ENCODE measurements at regions not wholly inside any gene's neighbourhood (a gene's known extent, or its start where the extent isn't known, plus 50 kb on each side); places are given as distances from the start of the nearest gene placed in this dataset.

DNA sequence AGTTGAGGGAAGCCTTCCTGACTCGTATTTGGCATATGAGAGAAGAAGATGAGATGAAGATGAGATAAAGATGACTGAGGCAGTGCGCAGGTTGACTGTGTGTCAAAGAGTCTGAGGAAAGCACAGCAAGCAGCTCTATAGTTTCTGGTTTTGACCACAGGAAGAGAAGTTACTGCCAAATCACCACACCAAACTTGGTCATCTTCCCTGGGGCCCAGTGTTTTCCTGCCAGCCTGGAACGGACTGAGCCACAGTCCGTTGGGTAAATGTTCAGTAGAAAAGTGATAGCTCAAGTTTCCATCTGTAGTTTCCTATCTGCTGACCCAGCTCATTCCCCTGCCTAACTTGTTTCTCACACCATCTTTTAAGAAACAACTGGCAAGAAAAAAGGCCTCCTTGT, 80.7 kb upstream of the ADAMTS19 start:
- ChIA-PET CTCF (no interaction called here), POLR2A (no interaction called here)
- Mint-ChIP-seq H3K36me3 (ENCODE audit: low read depth) (no peaks in the 10 kb centered on the region), H3K4me1 (ENCODE audit: low read depth) (no peaks in the 10 kb centered on the region), H3K4me3 (no peak overlapping the region), H3K9me3 (no peaks in the 10 kb centered on the region), H3K27me3 (no peaks in the 10 kb centered on the region), H3K27ac (no peak overlapping the region)
- Histone ChIP-seq H3K4me1 (ENCODE audit: insufficient read depth, low read length) (no peaks in the 10 kb centered on the region), H3K27ac (ENCODE audit: low read depth in 1 of 2, low read length in 2 of 2) (no peak overlapping the region), H3K9me3 (ENCODE audit: control insufficient read depth in 1 of 2, insufficient read depth in 1 of 2, low read length in 2 of 2) (no peaks in the 10 kb centered on the region), H3K4me3 (ENCODE audit: low read length) (no peak overlapping the region), H3K36me3 (ENCODE audit: insufficient read depth, low read length) (no peaks in the 10 kb centered on the region), H3K27me3 (ENCODE audit: control insufficient read depth in 1 of 2, insufficient read depth in 2 of 2, low read length in 2 of 2) (no peaks in the 10 kb centered on the region)
- DNase-seq (no peak), ATAC-seq (ENCODE audit: poor library complexity) (no peak)
- intact Hi-C loops (cut with DNase I, micrococcal nuclease): no loop called here
- TF ChIP-seq, protein P1, sequence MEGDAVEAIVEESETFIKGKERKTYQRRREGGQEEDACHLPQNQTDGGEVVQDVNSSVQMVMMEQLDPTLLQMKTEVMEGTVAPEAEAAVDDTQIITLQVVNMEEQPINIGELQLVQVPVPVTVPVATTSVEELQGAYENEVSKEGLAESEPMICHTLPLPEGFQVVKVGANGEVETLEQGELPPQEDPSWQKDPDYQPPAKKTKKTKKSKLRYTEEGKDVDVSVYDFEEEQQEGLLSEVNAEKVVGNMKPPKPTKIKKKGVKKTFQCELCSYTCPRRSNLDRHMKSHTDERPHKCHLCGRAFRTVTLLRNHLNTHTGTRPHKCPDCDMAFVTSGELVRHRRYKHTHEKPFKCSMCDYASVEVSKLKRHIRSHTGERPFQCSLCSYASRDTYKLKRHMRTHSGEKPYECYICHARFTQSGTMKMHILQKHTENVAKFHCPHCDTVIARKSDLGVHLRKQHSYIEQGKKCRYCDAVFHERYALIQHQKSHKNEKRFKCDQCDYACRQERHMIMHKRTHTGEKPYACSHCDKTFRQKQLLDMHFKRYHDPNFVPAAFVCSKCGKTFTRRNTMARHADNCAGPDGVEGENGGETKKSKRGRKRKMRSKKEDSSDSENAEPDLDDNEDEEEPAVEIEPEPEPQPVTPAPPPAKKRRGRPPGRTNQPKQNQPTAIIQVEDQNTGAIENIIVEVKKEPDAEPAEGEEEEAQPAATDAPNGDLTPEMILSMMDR (IDR thresholded peaks at IDR 0.05): no peak

DNA sequence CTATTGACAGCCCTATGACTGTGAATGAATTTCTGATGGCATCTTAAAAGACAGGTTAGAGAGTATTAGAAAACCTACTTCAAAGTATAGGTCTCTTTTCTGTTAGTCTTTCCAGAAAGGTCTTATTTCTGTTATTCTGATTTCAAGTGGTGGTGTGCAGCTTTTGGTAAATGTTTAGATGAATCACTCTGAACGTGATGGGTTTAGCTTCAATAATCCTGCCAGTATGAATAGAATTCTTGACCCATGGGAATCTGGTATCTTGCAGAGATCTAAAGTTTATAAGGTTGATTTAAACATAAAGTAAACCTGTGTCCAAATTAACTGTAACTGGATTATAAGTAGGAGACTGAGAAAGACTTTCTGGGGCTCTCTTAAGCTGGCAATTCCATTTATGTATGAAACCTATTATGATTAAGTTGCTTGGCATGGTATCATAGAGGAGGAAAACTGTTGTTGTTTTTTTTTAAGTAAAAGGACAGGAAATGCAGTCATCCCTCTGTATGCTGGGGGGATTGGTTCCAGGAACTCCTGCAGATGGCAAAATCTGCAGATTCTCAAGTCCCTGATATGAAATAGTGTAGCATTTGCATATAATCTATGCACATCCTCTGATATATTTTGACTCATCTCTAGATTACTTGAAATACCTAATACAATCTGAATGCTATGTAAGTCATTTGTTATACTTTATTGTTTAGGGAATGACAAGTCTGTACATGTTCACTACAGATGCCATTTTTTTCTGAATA, 77.0 kb upstream of the ADAMTS19 start:
- Histone ChIP-seq H3K27ac (ENCODE audit: low read depth in 1 of 2, low read length in 2 of 2) (no peak overlapping the region), H3K4me1 (ENCODE audit: insufficient read depth, low read length) (no peaks in the 10 kb centered on the region), H3K9me3 (ENCODE audit: control insufficient read depth in 1 of 2, insufficient read depth in 1 of 2, low read length in 2 of 2) (peaks cover 0 to 6% of the 10 kb centered on the region in 2 experiments), H3K27me3 (ENCODE audit: control insufficient read depth in 1 of 2, insufficient read depth in 2 of 2, low read length in 2 of 2) (no peaks in the 10 kb centered on the region), H3K36me3 (ENCODE audit: insufficient read depth, low read length) (no peaks in the 10 kb centered on the region), H3K4me3 (ENCODE audit: low read length) (no peak overlapping the region)
- no peak for ATAC-seq (ENCODE audit: poor library complexity)
- TF ChIP-seq, protein P1 (IDR thresholded peaks at IDR 0.05): no peak
- Mint-ChIP-seq H3K4me3 (no peak overlapping the region), H3K36me3 (ENCODE audit: low read depth) (no peaks in the 10 kb centered on the region), H3K27ac (no peak overlapping the region), H3K4me1 (ENCODE audit: low read depth) (no peaks in the 10 kb centered on the region), H3K9me3 (no peaks in the 10 kb centered on the region), H3K27me3 (no peaks in the 10 kb centered on the region)
- intact Hi-C loops (cut with DNase I, micrococcal nuclease): no loop called here
- ChIA-PET POLR2A (no interaction called here), CTCF (no interaction called here)
- no peak for DNase-seq

DNA sequence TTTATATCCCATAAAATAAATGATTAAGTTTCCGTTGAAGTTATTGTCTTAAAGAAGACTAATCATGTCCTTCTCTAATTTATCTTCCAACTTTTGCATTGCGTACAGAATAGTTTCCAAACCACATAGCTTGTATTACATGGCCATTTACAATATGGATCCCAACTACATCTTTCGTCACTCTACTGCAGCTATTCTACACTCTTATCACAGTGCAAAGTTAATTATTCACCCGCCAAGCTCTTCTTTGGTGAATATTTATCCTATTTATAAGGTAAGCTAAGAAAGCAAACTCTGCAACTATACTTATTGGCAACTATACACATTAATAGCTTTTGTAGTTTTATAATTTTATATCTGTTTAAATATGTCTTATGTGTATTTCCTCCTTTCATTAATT, 75.9 kb upstream of the ADAMTS19 start:
- no peaks in the 10 kb centered on the region for H3K36me3 ChIP-seq (ENCODE audit: insufficient read depth, low read length)
- no peaks in the 10 kb centered on the region for H3K27me3 ChIP-seq (ENCODE audit: control insufficient read depth in 1 of 2, insufficient read depth in 2 of 2, low read length in 2 of 2)
- Mint-ChIP-seq H3K4me1 (ENCODE audit: low read depth) (no peaks in the 10 kb centered on the region), H3K4me3 (no peak overlapping the region), H3K27ac (no peak overlapping the region), H3K9me3 (no peaks in the 10 kb centered on the region), H3K36me3 (ENCODE audit: low read depth) (no peaks in the 10 kb centered on the region), H3K27me3 (no peaks in the 10 kb centered on the region)
- ATAC-seq (ENCODE audit: poor library complexity) (no peak), DNase-seq (no peak)
- H3K27ac ChIP-seq (ENCODE audit: low read depth in 1 of 2, low read length in 2 of 2): no peak overlapping the region
- intact Hi-C loops (cut with DNase I, micrococcal nuclease): no loop called here
- TF ChIP-seq, protein P1 (IDR thresholded peaks at IDR 0.05): no peak
- ChIA-PET CTCF (no interaction called here), POLR2A (interaction anchor here (0.6 kb wide), 1 partner anchor 9 kb away, joined by 5 read pairs; no protein-coding TSS in a partner anchor)
- no peaks in the 10 kb centered on the region for H3K4me1 ChIP-seq (ENCODE audit: insufficient read depth, low read length)
- no peak overlapping the region for H3K4me3 ChIP-seq (ENCODE audit: low read length)
- peaks cover 0 to 6% of the 10 kb centered on the region in 2 experiments for H3K9me3 ChIP-seq (ENCODE audit: control insufficient read depth in 1 of 2, insufficient read depth in 1 of 2, low read length in 2 of 2)
